Cardiac fibroblast (primary cell): ENCODE measurements at regions not wholly inside any gene's neighbourhood (a gene's known extent, or its start where the extent isn't known, plus 50 kb on each side); places are given as distances from the start of the nearest gene placed in this dataset.

Experiments
- DNase-seq, 2 donors: peaks; one replicate each; pipeline versions ENCODE4 v3.0.0 to v3.0.0-alpha.2; 2010; ENCODE audit warnings: low read depth in 2 of 2
- H3K4me3 ChIP-seq, 2 donors: replicated peaks in 1 of 2; 1 replicate in 1 of 2; 2 replicates in 1 of 2; pipeline ENCODE4 v1.5.1; 2011; ENCODE audit warnings: low read depth in 2 of 2, low read length in 2 of 2, mild to moderate bottlenecking in 2 of 2, moderate library complexity in 1 of 2
- CTCF ChIP-seq: IDR thresholded peaks from one replicate; pipeline ENCODE4 v1.5.1; 2011; ENCODE audit warnings: low read depth, mild to moderate bottlenecking, low read length, inconsistent platforms

GRCh38 chr6:90947184-90948064 lies 360.6 kb upstream of the MAP3K7 start:
- TF ChIP-seq CTCF, result no peak
- DNase-seq, result no peak
- H3K4me3 ChIP-seq, result no peak overlapping the region

GRCh38 chr6:90941885-90942284 lies 355.0 kb upstream of the MAP3K7 start:
- no peak for TF ChIP-seq CTCF
- DNase-seq, result no peak
- H3K4me3 ChIP-seq, result no peak overlapping the region

- peak; percentile 72 to 79 for DNase-seq
- H3K4me3 ChIP-seq, result no peak overlapping the region
- peak; percentile 46 for TF ChIP-seq CTCF
These were observed 354.1 kb upstream of the MAP3K7 start for GRCh38 chr6:90940812-90941481.

GRCh38 chr6:90939906-90940305 lies 353.0 kb upstream of the MAP3K7 start:
- H3K4me3 ChIP-seq, result no peak overlapping the region
- no peak for TF ChIP-seq CTCF
- DNase-seq, result no peak

- no peak for DNase-seq
- TF ChIP-seq CTCF, result no peak
These were observed 351.2 kb upstream of the MAP3K7 start for GRCh38 chr6:90938122-90938521.

GRCh38 chr6:90936286-90936685 lies 349.4 kb upstream of the MAP3K7 start:
- TF ChIP-seq CTCF, result no peak
- no peak overlapping the region for H3K4me3 ChIP-seq
- no peak for DNase-seq

More at GRCh38 chr6:90938122-90938521, 351.2 kb upstream of the MAP3K7 start:
- no peak overlapping the region for H3K4me3 ChIP-seq
